HepG2 (cell line): ENCODE measurements at regions not wholly inside any gene's neighbourhood (a gene's known extent, or its start where the extent isn't known, plus 50 kb on each side); places are given as distances from the start of the nearest gene placed in this dataset.
A peak's percentile ranks its signal among the peaks of the same experiment; 100 is the strongest.

Experiments used
- AKAP8 ChIP-seq: sonication (generic); formaldehyde crosslinking; IDR thresholded peaks from 2 replicates; pipeline ENCODE4 v1.5.1; 2020; ENCODE audit warnings: mild to moderate bottlenecking, missing genetic modification reagents
- ARID5B ChIP-seq: IDR thresholded peaks from 2 replicates; pipeline ENCODE4 v1.4.0; 2020; ENCODE audit warnings: mild to moderate bottlenecking, missing genetic modification reagents
- ASH2L ChIP-seq: fragments of 300-600, 200-600 bp; sonication (generic); IDR thresholded peaks from 2 replicates; pipeline ENCODE4 v1.7.0; 2017; ENCODE audit warnings: low read depth, mild to moderate bottlenecking, moderate library complexity, mixed read lengths, low read length; ENCODE audit not compliant: insufficient read length
- BATF2 ChIP-seq: sonication (generic); formaldehyde crosslinking; IDR thresholded peaks from 2 replicates; pipeline ENCODE4 v1.8.0; 2022; ENCODE audit warnings: mild to moderate bottlenecking, missing genetic modification reagents, moderate library complexity
- CHCHD3 ChIP-seq: sonication (generic); formaldehyde crosslinking; IDR thresholded peaks from 2 replicates; pipeline ENCODE4 v1.8.0; 2022; ENCODE audit warnings: mild to moderate bottlenecking, missing genetic modification reagents, moderate library complexity
- ETV5 ChIP-seq: IDR thresholded peaks from 2 replicates; pipeline ENCODE4 v1.6.1; 2018; ENCODE audit warnings: missing biosample characterization, missing genetic modification reagents, inconsistent platforms, borderline replicate concordance
- FOSL2 ChIP-seq: sonication (generic); formaldehyde crosslinking; IDR thresholded peaks from 2 replicates; pipeline ENCODE4 v1.4.0; 2020; ENCODE audit warnings: missing genetic modification reagents
- GMEB2 ChIP-seq: IDR thresholded peaks from 2 replicates; pipeline ENCODE4 v1.6.1; 2016; ENCODE audit warnings: missing biosample characterization, missing genetic modification reagents, low read depth
- HDAC6 ChIP-seq: fragments of 200-600 bp; sonication (generic); IDR thresholded peaks from 2 replicates; pipeline ENCODE4 v1.7.0; 2017; ENCODE audit warnings: mild to moderate bottlenecking, antibody characterized with exemption, low read length, low read depth
- IRX3 ChIP-seq: sonication (generic); formaldehyde crosslinking; IDR thresholded peaks from 2 replicates; pipeline ENCODE4 v1.8.1; 2023; ENCODE audit warnings: mild to moderate bottlenecking, low read depth, missing genetic modification reagents, borderline replicate concordance
- SAP130 ChIP-seq: IDR thresholded peaks from 2 replicates; pipeline ENCODE4 v1.6.1; 2016; ENCODE audit warnings: low read depth
- SETDB1 ChIP-seq: sonication (generic); formaldehyde crosslinking; IDR thresholded peaks from 2 replicates; pipeline ENCODE4 v1.5.1; 2020; ENCODE audit warnings: missing genetic modification reagents, mild to moderate bottlenecking, borderline replicate concordance
- SMC3 ChIP-seq: IDR thresholded peaks from 2 replicates; pipeline ENCODE4 v1.6.1; 2011; ENCODE audit warnings: low read length, improper control_type of control experiment
- SP140L ChIP-seq: sonication (generic); formaldehyde crosslinking; IDR thresholded peaks from 2 replicates; pipeline ENCODE4 v1.4.0; 2020; ENCODE audit warnings: missing genetic modification reagents, borderline replicate concordance
- SRF ChIP-seq: IDR thresholded peaks from 2 replicates; pipeline ENCODE4 v1.6.1; 2011; ENCODE audit warnings: mild to moderate bottlenecking, low read depth, low read length, moderate library complexity
- ZNF260 ChIP-seq: sonication (generic); formaldehyde crosslinking; IDR thresholded peaks from 2 replicates; pipeline ENCODE4 v1.4.0; 2020; ENCODE audit warnings: missing genetic modification reagents, low read depth, mild to moderate bottlenecking, borderline replicate concordance
- ZNF530 ChIP-seq: sonication (generic); formaldehyde crosslinking; IDR thresholded peaks from 2 replicates; pipeline ENCODE4 v1.5.0; 2020; ENCODE audit warnings: low read depth, mild to moderate bottlenecking, missing genetic modification reagents
- ZNF687 ChIP-seq: sonication (generic); formaldehyde crosslinking; IDR thresholded peaks from 2 replicates; pipeline ENCODE4 v1.5.1; 2020; ENCODE audit warnings: mild to moderate bottlenecking, missing genetic modification reagents, moderate library complexity
- ZNF850 ChIP-seq: sonication (generic); formaldehyde crosslinking; conservative IDR thresholded peaks from 2 replicates; pipeline ENCODE4 v1.9.0; 2021; ENCODE audit warnings: mild to moderate bottlenecking, missing genetic modification reagents

- TF ChIP-seq SAP130 (CRISPR knock-in tag) (peak; percentile 18; the same call in 1 of the 2 replicates), ARID5B (0 out of 2 replicates have a peak, but pooled peaks have one; percentile 21), SETDB1 (CRISPR knock-in tag) (no peak), ZNF850 (CRISPR knock-in tag) (no peak), ZNF260 (CRISPR knock-in tag) (no peak), ZNF687 (CRISPR knock-in tag) (peak; percentile 9; the same call in 1 of the 2 replicates), FOSL2 (CRISPR knock-in tag) (0 out of 2 replicates have a peak, but pooled peaks have one; percentile 30), ZNF530 (CRISPR knock-in tag) (no peak), GMEB2 (CRISPR knock-in tag) (no peak), SRF (0 out of 2 replicates have a peak, but pooled peaks have one; percentile 22), ASH2L (no peak), HDAC6 (no peak), SMC3 (peak; percentile 82), CHCHD3 (CRISPR knock-in tag) (no peak), IRX3 (no peak), BATF2 (no peak), ETV5 (CRISPR knock-in tag) (0 out of 2 replicates have a peak, but pooled peaks have one; percentile 3), SP140L (no peak), AKAP8 (no peak)
These were observed 141.1 kb downstream of the RGS9 start (continued) for GRCh38 chr17:65278050-65278819.
